HEK293T (cell line): ENCODE measurements at regions not wholly inside any gene's neighbourhood (a gene's known extent, or its start where the extent isn't known, plus 50 kb on each side); places are given as distances from the start of the nearest gene placed in this dataset.

Experiments
- CTCF ChIA-PET: fragments of 350-600 bp; formaldehyde crosslinking; extraction: SDS; loops from one replicate; lab custom pipeline; 2021; ENCODE audit warnings: antibody characterized with exemption, inconsistent platforms; lab: Yijun Ruan, JAX
- POLR2A ChIA-PET: fragments of 350-600 bp; formaldehyde crosslinking; extraction: SDS; loops from one replicate; lab custom pipeline; 2020; ENCODE audit warnings: antibody characterized with exemption, inconsistent platforms; lab: Yijun Ruan, JAX
- DNase-seq: peaks from one replicate; pipeline ENCODE4 v3.0.0; 2012; ENCODE audit warnings: mixed read lengths; ENCODE audit errors: extremely low spot score
- ARNT ChIP-seq: fragments of 450-650 bp; IDR thresholded peaks from 2 replicates; pipeline ENCODE4 v1.6.1; 2017; ENCODE audit warnings: mild to moderate bottlenecking
- BHLHE40 ChIP-seq: fragments of 450-650 bp; IDR thresholded peaks from 2 replicates; pipeline ENCODE4 v1.6.1; 2016; ENCODE audit warnings: mild to moderate bottlenecking, moderate library complexity, borderline replicate concordance
- CTBP1 ChIP-seq: fragments of 450-650 bp; IDR thresholded peaks from 2 replicates; pipeline ENCODE4 v1.6.1; 2016; ENCODE audit warnings: borderline replicate concordance
- ELF4 ChIP-seq: fragments of 450-650 bp; IDR thresholded peaks from 2 replicates; pipeline ENCODE4 v1.6.1; 2017; ENCODE audit warnings: antibody characterized with exemption
- FOXA1 ChIP-seq: fragments of 450-650 bp; IDR thresholded peaks from 2 replicates; pipeline ENCODE4 v1.6.1; 2016; ENCODE audit warnings: mild to moderate bottlenecking
- FOXK2 ChIP-seq: fragments of 450-650 bp; IDR thresholded peaks from 2 replicates; pipeline ENCODE4 v1.6.1; 2016; ENCODE audit warnings: mild to moderate bottlenecking
- FOXM1 ChIP-seq: fragments of 450-650 bp; IDR thresholded peaks from 2 replicates; pipeline ENCODE4 v1.6.1; 2017; ENCODE audit warnings: mild to moderate bottlenecking, borderline replicate concordance
- HDGF ChIP-seq: fragments of 450-650 bp; IDR thresholded peaks from 2 replicates; pipeline ENCODE4 v1.6.1; 2017; ENCODE audit warnings: antibody characterized with exemption, borderline replicate concordance
- L3MBTL2 ChIP-seq: fragments of 450-650 bp; conservative IDR thresholded peaks from 2 replicates; pipeline ENCODE4 v1.6.1; 2016; ENCODE audit warnings: mild to moderate bottlenecking
- LEF1 ChIP-seq: fragments of 450-650 bp; IDR thresholded peaks from 2 replicates; pipeline ENCODE4 v1.6.1; 2017; ENCODE audit warnings: mild to moderate bottlenecking, borderline replicate concordance
- NFRKB ChIP-seq: fragments of 450-650 bp; IDR thresholded peaks from 2 replicates; pipeline ENCODE4 v1.6.1; 2016; ENCODE audit warnings: mild to moderate bottlenecking, moderate library complexity
- PKNOX1 ChIP-seq: fragments of 450-650 bp; IDR thresholded peaks from 2 replicates; pipeline ENCODE4 v1.6.1; 2016
- SP1 ChIP-seq: fragments of 450-650 bp; IDR thresholded peaks from 2 replicates; pipeline ENCODE4 v1.6.1; 2017
- SUZ12 ChIP-seq: fragments of 450-650 bp; IDR thresholded peaks from 2 replicates; pipeline ENCODE4 v1.6.1; 2016; ENCODE audit warnings: mild to moderate bottlenecking
- TARDBP ChIP-seq: fragments of 450-650 bp; IDR thresholded peaks from 2 replicates; pipeline ENCODE4 v1.6.1; 2016
- ZNF384 ChIP-seq: fragments of 450-650 bp; IDR thresholded peaks from 2 replicates; pipeline ENCODE4 v1.6.1; 2016

- no peak for DNase-seq
- ChIA-PET POLR2A (no interaction called here), CTCF (no interaction called here)
- TF ChIP-seq NFRKB (no peak), HDGF (no peak), ARNT (no peak), SP1 (no peak), TARDBP (no peak), SUZ12 (no peak), FOXM1 (no peak), PKNOX1 (no peak), CTBP1 (no peak), FOXK2 (no peak), LEF1 (no peak), L3MBTL2 (no peak), BHLHE40 (no peak), ZNF384 (no peak), ELF4 (no peak), FOXA1 (no peak)
These were observed 196.5 kb downstream of the TLE1 start for GRCh38 chr9:81492710-81493447.

- POLR2A ChIA-PET, result no interaction called here
- CTCF ChIA-PET, result no interaction called here
- TF ChIP-seq LEF1, result no peak
- no peak for TF ChIP-seq FOXM1
- TF ChIP-seq CTBP1, result no peak
- TF ChIP-seq NFRKB, result no peak
- no peak for TF ChIP-seq ARNT
- no peak for TF ChIP-seq PKNOX1
- no peak for TF ChIP-seq SP1
- no peak for TF ChIP-seq ELF4
- no peak for TF ChIP-seq FOXK2
- DNase-seq, result no peak
These were observed 198.6 kb downstream of the TLE1 start for GRCh38 chr9:81490605-81491331.

- TF ChIP-seq FOXA1, result no peak
- no peak for TF ChIP-seq HDGF
- TF ChIP-seq ARNT, result no peak
- TF ChIP-seq LEF1, result no peak
- TF ChIP-seq PKNOX1, result no peak
- POLR2A ChIA-PET, result no interaction called here
- no peak for DNase-seq
- CTCF ChIA-PET, result no interaction called here
These were observed 200.3 kb downstream of the TLE1 start for GRCh38 chr9:81489046-81489445.

GRCh38 chr9:81480828-81481604 is 208.3 kb downstream of the TLE1 start:
- CTCF ChIA-PET, result no interaction called here

GRCh38 chr9:81479573-81479972 is 209.8 kb downstream of the TLE1 start:
- CTCF ChIA-PET, result no interaction called here
- TF ChIP-seq L3MBTL2, result no peak
- TF ChIP-seq FOXA1, result no peak
- no peak for TF ChIP-seq SP1
- TF ChIP-seq BHLHE40, result no peak
- TF ChIP-seq FOXK2, result no peak
- no peak for TF ChIP-seq HDGF
- TF ChIP-seq ELF4, result no peak
- no peak for TF ChIP-seq NFRKB
- no peak for TF ChIP-seq PKNOX1
- TF ChIP-seq TARDBP, result no peak
- no peak for TF ChIP-seq ZNF384
- no peak for TF ChIP-seq ARNT
- no peak for TF ChIP-seq SUZ12
- no peak for DNase-seq
- POLR2A ChIA-PET, result no interaction called here

More at GRCh38 chr9:81480828-81481604, 208.3 kb downstream of the TLE1 start:
- POLR2A ChIA-PET, result no interaction called here
- no peak for DNase-seq
- no peak for TF ChIP-seq ZNF384
- TF ChIP-seq NFRKB, result no peak
- no peak for TF ChIP-seq FOXA1
- no peak for TF ChIP-seq BHLHE40
- no peak for TF ChIP-seq L3MBTL2
- no peak for TF ChIP-seq FOXM1
- no peak for TF ChIP-seq ELF4
- no peak for TF ChIP-seq LEF1
- no peak for TF ChIP-seq CTBP1
